ENCODE measurements at regions not wholly inside any gene's neighbourhood (a gene's known extent, or its start where the extent isn't known, plus 50 kb on each side); places are given as distances from the start of the nearest gene placed in this dataset.

GRCh38 chr4:100679926-100680325 is 162.1 kb upstream of the EMCN start:
- no peak overlapping the region for H3K27ac ChIP-seq
- H3K4me1 ChIP-seq: no peaks in the 10 kb centered on the region
- H3K9me3 ChIP-seq: no peaks in the 10 kb centered on the region
- intact Hi-C loops (cut with DNase I): loop anchor here (10.0 kb wide), 1 partner anchor 325 kb away; no protein-coding TSS in a partner anchor
- H3K27me3 ChIP-seq (ENCODE audit: low read depth): no peaks in the 10 kb centered on the region
- DNase-seq (no peak), ATAC-seq (no peak)
- no peaks in the 10 kb centered on the region for H3K36me3 ChIP-seq
- no peak overlapping the region for H3K4me3 ChIP-seq
- TF ChIP-seq CTCF (IDR thresholded peaks at IDR 0.05): no peak

DNA sequence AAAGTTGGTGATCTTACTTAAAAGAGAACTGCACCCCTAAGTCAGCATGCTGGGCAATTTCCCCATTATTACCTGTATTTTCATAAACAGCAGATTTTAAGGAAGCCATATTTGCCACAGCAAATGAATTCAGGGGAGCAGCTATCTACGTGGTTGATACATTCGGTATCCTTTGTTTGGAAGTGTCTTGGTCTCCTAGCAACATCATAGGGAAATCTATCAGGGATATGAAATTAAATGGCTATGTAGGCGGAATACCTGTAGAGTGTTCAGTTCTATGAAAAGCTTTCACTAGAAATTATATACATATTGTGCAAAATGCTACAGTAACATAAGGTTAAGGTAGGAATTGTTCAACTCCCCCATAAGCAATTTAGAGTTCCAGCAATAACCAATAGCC is 157.2 kb upstream of the EMCN start:
- no peaks in the 10 kb centered on the region for H3K4me1 ChIP-seq
- DNase-seq (no peak), ATAC-seq (no peak)
- no peaks in the 10 kb centered on the region for H3K36me3 ChIP-seq
- no peak overlapping the region for H3K27ac ChIP-seq
- no peaks in the 10 kb centered on the region for H3K27me3 ChIP-seq (ENCODE audit: low read depth)
- no peak for TF ChIP-seq CTCF (IDR thresholded peaks at IDR 0.05)
- no peaks in the 10 kb centered on the region for H3K9me3 ChIP-seq
- no peak overlapping the region for H3K4me3 ChIP-seq
- intact Hi-C loops (cut with DNase I): loop anchor here (10.0 kb wide), 1 partner anchor 330 kb away; no protein-coding TSS in a partner anchor

GRCh38 chr4:100657187-100657586 is 139.4 kb upstream of the EMCN start:
- Histone ChIP-seq H3K4me3 (no peak overlapping the region), H3K27me3 (ENCODE audit: low read depth) (no peaks in the 10 kb centered on the region), H3K36me3 (no peaks in the 10 kb centered on the region), H3K9me3 (no peaks in the 10 kb centered on the region), H3K4me1 (no peaks in the 10 kb centered on the region), H3K27ac (no peak overlapping the region)
- intact Hi-C loops (cut with DNase I): no loop called here
- DNase-seq (no peak), ATAC-seq (no peak)
- no peak for TF ChIP-seq CTCF (IDR thresholded peaks at IDR 0.05)

DNA sequence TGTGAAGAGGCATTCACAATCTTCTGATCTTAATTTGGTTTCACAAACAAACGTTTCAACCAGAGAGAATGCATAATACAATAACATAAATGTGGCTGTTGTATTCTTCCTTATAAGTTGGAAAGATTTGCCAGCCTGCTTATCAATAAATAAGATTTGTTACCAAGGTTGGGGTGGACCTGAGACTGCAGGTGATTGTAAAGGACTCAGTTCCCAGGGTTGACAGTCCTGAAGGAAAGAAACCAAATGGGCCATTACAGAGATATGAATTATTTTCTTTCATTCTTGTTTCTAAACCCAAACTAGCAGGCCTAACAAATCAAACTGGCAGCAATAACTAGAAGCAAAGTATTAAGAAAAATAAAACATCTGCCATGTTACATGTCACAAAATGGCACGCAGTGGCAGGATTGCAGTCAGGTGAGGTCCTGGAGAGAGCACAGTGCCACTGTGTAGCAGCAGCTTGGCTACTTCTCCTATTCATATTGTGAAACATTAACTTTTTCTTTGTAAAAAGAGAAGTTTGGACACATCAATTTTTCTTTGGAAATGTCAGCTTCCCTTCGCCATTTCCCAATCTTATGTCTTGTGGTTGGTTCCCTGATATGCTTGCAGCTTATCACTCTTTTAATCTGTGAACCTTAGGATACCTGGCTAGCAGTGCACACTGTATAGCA is 133.8 kb upstream of the EMCN start:
- intact Hi-C loops (cut with DNase I): no loop called here
- no peaks in the 10 kb centered on the region for H3K9me3 ChIP-seq
- H3K27ac ChIP-seq: no peak overlapping the region
- H3K36me3 ChIP-seq: no peaks in the 10 kb centered on the region
- ATAC-seq: no peak
- peaks cover 3% of the 10 kb centered on the region for H3K4me1 ChIP-seq
- no peaks in the 10 kb centered on the region for H3K27me3 ChIP-seq (ENCODE audit: low read depth)
- no peak for TF ChIP-seq CTCF (IDR thresholded peaks at IDR 0.05)
- DNase-seq: peak; percentile 43
- H3K4me3 ChIP-seq: no peak overlapping the region

- Histone ChIP-seq H3K36me3 (no peaks in the 10 kb centered on the region), H3K9me3 (no peaks in the 10 kb centered on the region), H3K27ac (no peak overlapping the region), H3K4me1 (peaks cover 3% of the 10 kb centered on the region), H3K27me3 (ENCODE audit: low read depth) (no peaks in the 10 kb centered on the region), H3K4me3 (no peak overlapping the region)
- DNase-seq (no peak), ATAC-seq (no peak)
- intact Hi-C loops (cut with DNase I): no loop called here
- TF ChIP-seq CTCF (IDR thresholded peaks at IDR 0.05): no peak
Measured at GRCh38 chr4:100649417-100649816, 131.6 kb upstream of the EMCN start.

All from lower lobe of right lung (tissue), 2 donors.